SU-DHL-6 (cell line): ENCODE measurements at regions not wholly inside any gene's neighbourhood (a gene's known extent, or its start where the extent isn't known, plus 50 kb on each side); places are given as distances from the start of the nearest gene placed in this dataset.

ENCODE experiments used
- H2AFZ ChIP-seq: fragments of 200-600 bp; sonication (generic); 2 replicates; pipeline ENCODE4 v1.6.1; 2014; ENCODE audit warnings: low read depth, mild to moderate bottlenecking, moderate library complexity, mixed read lengths, antibody characterized with exemption, low read length; ENCODE audit not compliant: severe bottlenecking
- H3F3A ChIP-seq: fragments of 200-600 bp; shearing (Covaris generic); 2 replicates; pipeline ENCODE4 v1.6.0; 2016; ENCODE audit warnings: antibody characterized with exemption, mild to moderate bottlenecking; ENCODE audit not compliant: insufficient read depth
- H3K27ac ChIP-seq: fragments of 200-600 bp; sonication (generic); 2 replicates; pipeline ENCODE4 v1.5.1; 2016; ENCODE audit warnings: low read depth, mild to moderate bottlenecking, low read length, moderate library complexity, mixed read lengths
- H3K27me3 ChIP-seq: fragments of 200-600 bp; sonication (generic), shearing (Covaris generic); 2 replicates; pipeline ENCODE4 v1.6.0; 2014; ENCODE audit warnings: mild to moderate bottlenecking, low read length
- H3K36me3 ChIP-seq: fragments of 200-600 bp; sonication (generic); 2 replicates; pipeline ENCODE4 v1.6.1; 2014; ENCODE audit warnings: mild to moderate bottlenecking, low read length, mixed read lengths
- H3K4me2 ChIP-seq: fragments of 300-600, 200-600 bp; shearing (Covaris generic), sonication (generic); 2 replicates; pipeline ENCODE4 v1.6.0; 2014; ENCODE audit warnings: low read length, low read depth, mild to moderate bottlenecking; ENCODE audit not compliant: poor library complexity, severe bottlenecking
- H3K4me3 ChIP-seq: fragments of 200-600 bp; sonication (generic); 2 replicates; pipeline ENCODE4 v1.5.1; 2014; ENCODE audit warnings: antibody characterized with exemption, low read length, mild to moderate bottlenecking, mixed read lengths; ENCODE audit not compliant: insufficient read depth, poor library complexity, severe bottlenecking
- H3K79me2 ChIP-seq: fragments of 200-600 bp; sonication (generic); 2 replicates; pipeline ENCODE4 v1.6.1; 2014; ENCODE audit warnings: mild to moderate bottlenecking, low read length, moderate library complexity; ENCODE audit not compliant: insufficient read depth
- H3K9ac ChIP-seq: fragments of 200-600 bp; sonication (generic); 2 replicates; pipeline ENCODE4 v1.7.0; 2014; ENCODE audit warnings: mild to moderate bottlenecking, low read length
- H3K9me2 ChIP-seq: fragments of 200-600 bp; sonication (generic); replicated peaks from 2 replicates; pipeline ENCODE4 v1.6.1; 2014; ENCODE audit warnings: low read length; ENCODE audit not compliant: insufficient read depth
- H3K9me3 ChIP-seq: fragments of 200-600 bp; sonication (generic); 2 replicates; pipeline ENCODE4 v1.6.1; 2014; ENCODE audit warnings: low read length, mixed read lengths; ENCODE audit not compliant: insufficient read depth
- H4K20me1 ChIP-seq: fragments of 200-600 bp; sonication (generic); 2 replicates; pipeline ENCODE4 v1.6.1; 2014; ENCODE audit warnings: low read depth, mild to moderate bottlenecking, antibody characterized with exemption, low read length, moderate library complexity, mixed read lengths
- CTCF ChIP-seq: fragments of 200-600 bp; sonication (generic); IDR thresholded peaks from one replicate; pipeline ENCODE4 v1.5.1; 2017; ENCODE audit warnings: antibody characterized with exemption, mild to moderate bottlenecking, low read length, moderate library complexity; ENCODE audit not compliant: insufficient read depth, poor library complexity, severe bottlenecking
- EZH2phosphoT487 ChIP-seq: fragments of 200-600 bp; sonication (generic), shearing (Covaris generic); conservative IDR thresholded peaks from 2 replicates; pipeline ENCODE4 v1.6.1; 2018; ENCODE audit warnings: mild to moderate bottlenecking, antibody characterized with exemption, low read length, moderate library complexity, mixed read lengths

GRCh38 chr10:69739634-69740033 lies 62.1 kb upstream of the COL13A1 start:
- H3K4me2 ChIP-seq = no peak overlapping the region

GRCh38 chr10:69740126-69740525 lies 61.6 kb upstream of the COL13A1 start:
- Histone ChIP-seq H3K27me3 (no peaks in the 10 kb centered on the region), H2AFZ (no peak overlapping the region), H3K4me3 (no peak overlapping the region), H4K20me1 (no peaks in the 10 kb centered on the region), H3K9ac (no peak overlapping the region), H3K4me2 (no peak overlapping the region), H3K36me3 (no peaks in the 10 kb centered on the region), H3K79me2 (no peaks in the 10 kb centered on the region), H3K27ac (no peak overlapping the region), H3F3A (no peaks in the 10 kb centered on the region), H3K9me2 (no peaks in the 10 kb centered on the region), H3K9me3 (no peaks in the 10 kb centered on the region)
- no peak for TF ChIP-seq EZH2phosphoT487
- TF ChIP-seq CTCF = no peak

More at GRCh38 chr10:69739634-69740033, 62.1 kb upstream of the COL13A1 start:
- Histone ChIP-seq H3K9ac (no peak overlapping the region), H4K20me1 (no peaks in the 10 kb centered on the region), H3K9me3 (no peaks in the 10 kb centered on the region), H3F3A (no peaks in the 10 kb centered on the region), H3K27me3 (no peaks in the 10 kb centered on the region), H3K9me2 (no peaks in the 10 kb centered on the region), H3K27ac (no peak overlapping the region), H2AFZ (no peak overlapping the region), H3K36me3 (no peaks in the 10 kb centered on the region), H3K79me2 (no peaks in the 10 kb centered on the region), H3K4me3 (no peak overlapping the region)
- TF ChIP-seq EZH2phosphoT487 = no peak
- TF ChIP-seq CTCF = no peak

- Histone ChIP-seq H3K4me2 (no peak overlapping the region), H3K9me3 (no peaks in the 10 kb centered on the region), H3K27ac (no peak overlapping the region), H3K27me3 (no peaks in the 10 kb centered on the region), H3K79me2 (no peaks in the 10 kb centered on the region), H3K36me3 (no peaks in the 10 kb centered on the region), H3K9ac (no peak overlapping the region), H3K9me2 (no peaks in the 10 kb centered on the region), H3F3A (no peaks in the 10 kb centered on the region), H3K4me3 (no peak overlapping the region), H4K20me1 (no peaks in the 10 kb centered on the region), H2AFZ (no peak overlapping the region)
- TF ChIP-seq CTCF = no peak
- no peak for TF ChIP-seq EZH2phosphoT487
These were observed 60.5 kb upstream of the COL13A1 start for GRCh38 chr10:69741252-69741651.
